ENCODE measurements at regions not wholly inside any gene's neighbourhood (a gene's known extent, or its start where the extent isn't known, plus 50 kb on each side); places are given as distances from the start of the nearest gene placed in this dataset.
"Not testable (repeated sequence)": the region's sequence is repeated elsewhere in the genome, so short reads cannot be mapped to it uniquely, and the experiment has no call there.

DNA sequence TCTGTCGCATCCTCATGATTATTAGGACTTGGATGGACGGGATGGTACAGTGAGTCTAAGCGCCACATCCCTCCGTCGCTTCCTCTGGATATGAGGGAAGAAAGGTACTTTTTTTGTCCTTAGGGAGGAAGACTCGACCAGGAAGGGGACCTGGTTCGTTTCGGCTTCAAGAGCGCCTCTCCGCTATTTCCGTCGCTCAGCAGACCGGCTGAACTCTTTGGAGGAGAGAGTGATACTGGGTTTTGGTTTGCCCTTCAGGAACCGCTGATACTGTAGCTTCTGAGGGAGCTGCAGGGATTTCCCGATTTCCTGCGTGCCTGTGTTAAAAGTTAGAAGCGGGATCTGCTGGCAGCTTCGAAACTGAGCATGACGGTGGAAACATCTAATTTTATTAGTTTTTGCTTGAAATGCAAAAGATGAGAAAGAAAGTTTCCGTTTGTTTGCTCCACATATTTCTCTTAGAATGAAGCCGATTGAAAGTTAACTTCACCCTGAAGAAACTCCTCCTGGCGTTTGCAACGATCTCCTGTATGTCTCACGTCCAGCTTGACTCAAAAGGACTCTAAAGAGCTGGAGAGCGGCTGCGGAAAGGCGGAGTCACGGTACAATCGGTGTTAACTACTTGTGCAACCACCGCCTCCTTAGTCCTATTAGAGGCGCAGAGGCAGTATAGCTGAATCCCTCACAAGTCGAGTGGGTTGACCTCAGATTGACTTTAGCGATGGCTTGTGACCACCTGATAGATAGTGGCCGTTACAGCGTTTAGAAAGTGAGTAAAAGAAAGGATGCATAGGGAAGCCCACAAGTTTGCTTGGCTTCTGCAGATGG lies 129.4 kb downstream of the TRIM27 start:
- peak overlapping the region; percentile 54 for H3K4me3 ChIP-seq (replicated peaks; ENCODE audit: low read depth, low read length)
- DNase-seq (ENCODE audit: low read depth) = peak; percentile 58
- TF ChIP-seq, protein P1, sequence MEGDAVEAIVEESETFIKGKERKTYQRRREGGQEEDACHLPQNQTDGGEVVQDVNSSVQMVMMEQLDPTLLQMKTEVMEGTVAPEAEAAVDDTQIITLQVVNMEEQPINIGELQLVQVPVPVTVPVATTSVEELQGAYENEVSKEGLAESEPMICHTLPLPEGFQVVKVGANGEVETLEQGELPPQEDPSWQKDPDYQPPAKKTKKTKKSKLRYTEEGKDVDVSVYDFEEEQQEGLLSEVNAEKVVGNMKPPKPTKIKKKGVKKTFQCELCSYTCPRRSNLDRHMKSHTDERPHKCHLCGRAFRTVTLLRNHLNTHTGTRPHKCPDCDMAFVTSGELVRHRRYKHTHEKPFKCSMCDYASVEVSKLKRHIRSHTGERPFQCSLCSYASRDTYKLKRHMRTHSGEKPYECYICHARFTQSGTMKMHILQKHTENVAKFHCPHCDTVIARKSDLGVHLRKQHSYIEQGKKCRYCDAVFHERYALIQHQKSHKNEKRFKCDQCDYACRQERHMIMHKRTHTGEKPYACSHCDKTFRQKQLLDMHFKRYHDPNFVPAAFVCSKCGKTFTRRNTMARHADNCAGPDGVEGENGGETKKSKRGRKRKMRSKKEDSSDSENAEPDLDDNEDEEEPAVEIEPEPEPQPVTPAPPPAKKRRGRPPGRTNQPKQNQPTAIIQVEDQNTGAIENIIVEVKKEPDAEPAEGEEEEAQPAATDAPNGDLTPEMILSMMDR (IDR thresholded peaks at IDR 0.05; ENCODE audit: low read length, missing control alignments) = no peak

DNA sequence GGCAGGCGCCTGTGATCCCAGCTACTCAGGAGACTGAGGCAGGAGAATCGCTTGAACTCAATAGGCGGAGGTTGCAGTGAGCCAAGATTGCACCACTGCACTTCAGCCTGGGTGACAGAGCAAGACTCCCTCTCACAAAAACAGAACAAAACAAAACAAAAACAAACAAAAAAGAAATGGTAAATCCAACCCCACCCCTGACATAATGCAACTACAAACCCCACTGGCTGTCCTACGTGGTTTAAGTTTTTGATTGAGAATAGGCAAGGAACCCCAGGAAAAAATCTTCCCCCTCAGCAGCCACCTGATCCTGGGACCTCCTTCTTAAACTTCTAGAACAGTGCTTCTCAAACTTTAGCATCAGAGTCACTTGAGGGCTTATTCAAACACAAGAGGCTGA lies 123.1 kb downstream of the TRIM27 start:
- DNase-seq (ENCODE audit: low read depth); H3K4me3 ChIP-seq (replicated peaks; ENCODE audit: low read depth, low read length): not testable (repeated sequence)

DNA sequence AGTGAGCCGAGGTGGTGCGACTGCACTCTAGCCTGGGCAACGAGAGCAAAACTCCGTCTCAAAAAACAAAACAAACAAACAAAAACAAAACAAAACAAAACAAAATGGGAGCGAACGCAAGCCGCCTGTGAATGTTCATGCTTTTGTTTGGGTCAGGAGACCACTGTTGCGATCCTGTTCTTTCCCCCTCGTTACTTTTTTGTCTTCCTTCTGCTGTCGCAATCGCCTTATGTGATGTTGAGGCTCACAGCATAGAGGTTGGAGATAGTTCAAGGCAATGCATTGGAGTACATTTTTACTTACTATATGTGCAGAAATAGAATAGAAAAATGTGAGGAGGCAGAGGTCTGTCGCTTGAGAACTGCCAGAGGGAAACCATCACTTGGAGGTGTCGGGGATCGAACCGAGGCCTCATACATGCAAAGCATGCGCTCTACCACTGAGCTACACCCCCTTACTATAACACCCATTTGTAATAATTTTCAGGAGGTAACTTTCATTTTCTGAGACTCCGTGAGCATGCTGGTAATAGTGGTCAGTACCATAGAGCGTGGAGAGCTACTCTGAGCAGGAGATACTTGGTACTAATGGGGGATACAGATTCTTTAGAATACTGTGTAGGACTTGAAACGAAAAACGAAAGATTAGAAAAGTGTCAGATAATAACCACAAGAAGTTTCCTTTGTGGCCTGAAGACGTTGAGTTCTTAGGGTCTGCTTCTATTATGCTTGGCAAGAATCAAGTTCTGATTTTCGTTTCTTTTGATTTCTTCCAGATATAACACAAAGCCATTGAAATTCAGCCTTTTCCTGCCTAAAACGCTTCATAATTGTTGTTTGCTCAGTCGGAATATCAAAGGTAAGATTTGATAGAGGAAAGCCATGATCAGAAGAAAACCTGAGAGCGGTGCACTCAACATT lies 121.1 kb downstream of the TRIM27 start:
- no peak overlapping the region for H3K4me3 ChIP-seq (replicated peaks; ENCODE audit: low read depth, low read length)
- no peak for DNase-seq (ENCODE audit: low read depth)
- TF ChIP-seq, protein P1 (IDR thresholded peaks at IDR 0.05; ENCODE audit: low read length, missing control alignments) = no peak

DNA sequence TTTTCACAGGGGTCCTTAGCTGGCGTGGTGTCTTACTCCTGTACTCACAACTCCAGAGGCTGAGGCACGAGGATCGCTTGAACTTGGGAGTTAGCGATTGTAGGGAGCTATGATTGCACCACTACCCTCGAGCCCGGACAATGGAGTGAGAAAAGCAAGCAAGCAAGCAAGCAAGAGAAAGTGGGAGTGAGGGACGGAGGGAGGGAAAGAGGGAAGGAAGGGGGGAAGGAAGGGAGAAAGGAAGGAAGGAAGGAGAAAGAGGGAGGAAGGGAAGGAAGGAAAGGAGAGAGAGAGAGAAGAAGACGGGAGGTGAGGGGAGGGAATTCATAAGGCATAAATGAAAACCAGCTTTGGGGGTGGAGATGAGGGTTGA lies 120.5 kb downstream of the TRIM27 start:
- no peak overlapping the region for H3K4me3 ChIP-seq (replicated peaks; ENCODE audit: low read depth, low read length)
- no peak for DNase-seq (ENCODE audit: low read depth)
- TF ChIP-seq, protein P1 (IDR thresholded peaks at IDR 0.05; ENCODE audit: low read length, missing control alignments) = no peak

DNA sequence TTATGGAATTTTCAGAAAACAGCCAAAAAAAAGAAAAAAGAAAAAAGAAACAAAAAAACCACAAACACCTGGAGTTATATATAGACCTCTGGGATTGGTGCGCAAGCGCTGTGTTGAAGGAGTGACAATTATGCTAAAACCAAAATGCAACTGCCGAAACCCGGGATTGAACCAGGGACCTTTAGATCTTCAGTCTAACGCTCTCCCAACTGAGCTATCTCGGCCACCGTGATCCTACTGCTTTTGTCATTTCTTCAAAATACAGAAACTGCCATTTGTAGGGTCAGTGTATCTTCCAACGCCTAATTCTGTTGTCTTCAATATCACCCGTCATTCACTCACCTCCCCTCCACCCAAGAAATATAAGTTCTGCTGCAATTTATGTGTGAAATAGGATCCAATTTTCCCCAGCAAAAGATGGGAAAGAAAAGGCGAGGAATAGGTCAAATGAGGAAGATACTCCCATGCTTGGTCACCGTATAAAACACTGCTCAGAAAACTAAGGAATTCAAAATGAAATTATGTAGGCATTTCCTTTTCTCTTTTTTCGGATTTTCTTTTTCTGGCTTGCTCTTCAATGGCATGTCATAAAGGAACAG lies 116.0 kb downstream of the TRIM27 start:
- DNase-seq (ENCODE audit: low read depth) = peak; percentile 50

DNA sequence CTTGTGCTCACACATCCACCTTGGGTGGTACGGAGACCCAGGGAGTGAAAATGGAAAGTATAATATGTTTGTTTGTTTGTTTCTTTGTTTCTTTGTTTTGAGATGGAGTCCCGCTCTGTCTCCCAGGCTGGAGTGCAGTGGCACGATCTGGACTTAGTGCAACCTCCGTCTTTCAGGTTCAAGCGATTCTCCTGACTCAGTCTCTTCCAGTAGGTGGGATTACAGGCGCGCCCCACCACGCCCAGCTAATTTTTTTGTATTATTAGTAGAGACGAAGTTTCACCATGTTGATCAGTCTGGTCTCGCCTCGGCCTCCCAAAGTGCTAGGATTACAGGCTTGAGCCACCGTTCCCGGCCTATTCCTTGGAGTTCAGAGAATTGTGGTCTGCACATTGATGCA lies 115.4 kb downstream of the TRIM27 start:
- TF ChIP-seq, protein P1 (IDR thresholded peaks at IDR 0.05; ENCODE audit: low read length, missing control alignments) = no peak
- DNase-seq (ENCODE audit: low read depth) = no peak
- H3K4me3 ChIP-seq (replicated peaks; ENCODE audit: low read depth, low read length) = peak overlapping the region; percentile 41

More for the DNA sequence above, 116.0 kb downstream of the TRIM27 start:
- peak overlapping the region; percentile 41 for H3K4me3 ChIP-seq (replicated peaks; ENCODE audit: low read depth, low read length)
- TF ChIP-seq, protein P1 (IDR thresholded peaks at IDR 0.05; ENCODE audit: low read length, missing control alignments) = no peak

All from fibroblast of pulmonary artery (primary cell).